IMR-90 (cell line): ENCODE measurements at regions not wholly inside any gene's neighbourhood (a gene's known extent, or its start where the extent isn't known, plus 50 kb on each side); places are given as distances from the start of the nearest gene placed in this dataset.

ENCODE experiments used
- CTCF ChIP-seq: conservative IDR thresholded peaks from 2 replicates; pipeline ENCODE4 v1.5.1; 2012; ENCODE audit warnings: mild to moderate bottlenecking, low read depth, low read length, improper control_type of control experiment
- POLR2A ChIP-seq: IDR thresholded peaks from 2 replicates; pipeline ENCODE4 v1.6.1; 2012; ENCODE audit warnings: mild to moderate bottlenecking, low read depth, low read length
- TF ChIP-seq, protein P1 (sequence below): fragments of 150-350 bp; IDR thresholded peaks from 2 replicates; pipeline ENCODE4 v1.6.1; 2017; ENCODE audit warnings: mild to moderate bottlenecking, antibody characterized with exemption, low read length, low read depth

- TF ChIP-seq POLR2A (no peak), CTCF (no peak)
- TF ChIP-seq, protein P1, sequence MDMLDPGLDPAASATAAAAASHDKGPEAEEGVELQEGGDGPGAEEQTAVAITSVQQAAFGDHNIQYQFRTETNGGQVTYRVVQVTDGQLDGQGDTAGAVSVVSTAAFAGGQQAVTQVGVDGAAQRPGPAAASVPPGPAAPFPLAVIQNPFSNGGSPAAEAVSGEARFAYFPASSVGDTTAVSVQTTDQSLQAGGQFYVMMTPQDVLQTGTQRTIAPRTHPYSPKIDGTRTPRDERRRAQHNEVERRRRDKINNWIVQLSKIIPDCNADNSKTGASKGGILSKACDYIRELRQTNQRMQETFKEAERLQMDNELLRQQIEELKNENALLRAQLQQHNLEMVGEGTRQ = no peak
Observed at GRCh38 chr1:95572962-95573361, 339.0 kb downstream of the RWDD3 start.
